ENCODE measurements at regions not wholly inside any gene's neighbourhood (a gene's known extent, or its start where the extent isn't known, plus 50 kb on each side); places are given as distances from the start of the nearest gene placed in this dataset.

- no peak for FAIRE-seq
Observed at GRCh38 chr20:60252866-60253265, 294.6 kb downstream of the CDH26 start.

GRCh38 chr20:60253471-60253870, 295.2 kb downstream of the CDH26 start:
- FAIRE-seq, result no peak

- FAIRE-seq, result no peak
Observed at GRCh38 chr20:60254901-60255411, 296.7 kb downstream of the CDH26 start.

- FAIRE-seq, result no peak
Observed at GRCh38 chr20:60255415-60255814, 297.2 kb downstream of the CDH26 start.

- no peak for FAIRE-seq
Observed at GRCh38 chr20:60255866-60256265, 297.6 kb downstream of the CDH26 start.

- FAIRE-seq, result no peak
Observed at GRCh38 chr20:60256811-60257210, 298.6 kb downstream of the CDH26 start.

- FAIRE-seq, result no peak
Observed at GRCh38 chr20:60257671-60258070, 299.4 kb downstream of the CDH26 start.

- no peak for FAIRE-seq
Observed at GRCh38 chr20:60258255-60258863, 300.1 kb downstream of the CDH26 start.

- no peak for FAIRE-seq
Observed at GRCh38 chr20:60261333-60261732, 303.1 kb downstream of the CDH26 start.

GRCh38 chr20:60262967-60263603, 304.9 kb downstream of the CDH26 start:
- no peak for FAIRE-seq

- FAIRE-seq, result no peak
Observed at GRCh38 chr20:60263725-60264709, 305.8 kb downstream of the CDH26 start.

- no peak for FAIRE-seq
Observed at GRCh38 chr20:60266177-60266823, 308.1 kb downstream of the CDH26 start.

- FAIRE-seq, result no peak
Observed at GRCh38 chr20:60268491-60268890, 310.3 kb downstream of the CDH26 start.

- no peak for FAIRE-seq
Observed at GRCh38 chr20:60269573-60270162, 311.4 kb downstream of the CDH26 start.

GRCh38 chr20:60270341-60270740, 312.1 kb downstream of the CDH26 start:
- no peak for FAIRE-seq

GRCh38 chr20:60271597-60271996, 313.4 kb downstream of the CDH26 start:
- FAIRE-seq, result no peak

- FAIRE-seq, result no peak
Observed at GRCh38 chr20:60272790-60273189, 314.6 kb downstream of the CDH26 start.

GRCh38 chr20:60274717-60275116, 316.5 kb downstream of the CDH26 start:
- no peak for FAIRE-seq

GRCh38 chr20:60281295-60281694, 323.1 kb downstream of the CDH26 start:
- no peak for FAIRE-seq

- no peak for FAIRE-seq
Observed at GRCh38 chr20:60283281-60283680, 325.1 kb downstream of the CDH26 start.

GRCh38 chr20:60286764-60287163, 328.5 kb downstream of the CDH26 start:
- no peak for FAIRE-seq

- FAIRE-seq, result no peak
Observed at GRCh38 chr20:60288945-60289344, 330.7 kb downstream of the CDH26 start.
